Heart left ventricle (tissue), 13 donors: ENCODE measurements at regions not wholly inside any gene's neighbourhood (a gene's known extent, or its start where the extent isn't known, plus 50 kb on each side); places are given as distances from the start of the nearest gene placed in this dataset.

ENCODE experiments used
- CTCF ChIP-seq, 12 donors: fragments of 200-600 bp; sonication (generic) in 4 of 12; IDR thresholded peaks; one replicate each; pipeline versions ENCODE4 v1.5.0 to v1.8.0; 2018 to 2022; ENCODE audit warnings: antibody characterized with exemption in 12 of 12, mild to moderate bottlenecking in 5 of 12
- POLR2A ChIP-seq, 2 donors: fragments of 450-650 bp; IDR thresholded peaks; one replicate each; pipeline ENCODE4 v1.6.1; 2017; ENCODE audit warnings: antibody characterized with exemption in 2 of 2, mild to moderate bottlenecking in 2 of 2, moderate library complexity in 2 of 2
- donor health status: ischemic (EF 13 %, LVEDD 7.1; RV severe dilation, severe dysfunction).
- donor health status: DM: no; HTN: yes; CAD: no.
- donor health status: DM: no; HTN: no; CAD: no.
- donor health status: ischemic (EF 25% LVEDD 6.9; RV normal size, moderate dysfunction).
- donor health status: ischemic (EF 25% LVEDD 5.7; RV mildly dilated, moderate dysfunction).
- donor health status: ischemic (EF 35%, LVEDD 5.7; RV mildly dilated, moderate dysfunction).
- donor health status: nonischemic (EF 11% LVEDD 7.7; RV severe dilation, severe dysfunction).
- donor health status: DM: yes; HTN: yes; CAD: no.
- donor health status: PGD.
- donor health status: ischemic (EF 29% LVEDD 5.4; RV normal size, mild dysfunction).
- donor health status: nonischemic (EF 23%, LVEDD 6.1; RV moderate dilation, normal function).

- TF ChIP-seq POLR2A (IDR thresholded peaks at IDR 0.05) (no peak), CTCF (IDR thresholded peaks at IDR 0.05) (no peak)
These were observed 59.8 kb upstream of the SNX2 start for GRCh38 chr5:122715095-122715494.
